ENCODE measurements at regions not wholly inside any gene's neighbourhood (a gene's known extent, or its start where the extent isn't known, plus 50 kb on each side); places are given as distances from the start of the nearest gene placed in this dataset.

GRCh38 chr12:91944637-91945036 lies 201.0 kb downstream of the BTG1 start:
- no peak for TF ChIP-seq POLR2AphosphoS5 (IDR thresholded peaks at IDR 0.05; ENCODE audit: insufficient read depth in 1 of 2, low read depth in 1 of 2)
- TF ChIP-seq POLR2A (IDR thresholded peaks at IDR 0.05): no peak
- TF ChIP-seq, protein P1, sequence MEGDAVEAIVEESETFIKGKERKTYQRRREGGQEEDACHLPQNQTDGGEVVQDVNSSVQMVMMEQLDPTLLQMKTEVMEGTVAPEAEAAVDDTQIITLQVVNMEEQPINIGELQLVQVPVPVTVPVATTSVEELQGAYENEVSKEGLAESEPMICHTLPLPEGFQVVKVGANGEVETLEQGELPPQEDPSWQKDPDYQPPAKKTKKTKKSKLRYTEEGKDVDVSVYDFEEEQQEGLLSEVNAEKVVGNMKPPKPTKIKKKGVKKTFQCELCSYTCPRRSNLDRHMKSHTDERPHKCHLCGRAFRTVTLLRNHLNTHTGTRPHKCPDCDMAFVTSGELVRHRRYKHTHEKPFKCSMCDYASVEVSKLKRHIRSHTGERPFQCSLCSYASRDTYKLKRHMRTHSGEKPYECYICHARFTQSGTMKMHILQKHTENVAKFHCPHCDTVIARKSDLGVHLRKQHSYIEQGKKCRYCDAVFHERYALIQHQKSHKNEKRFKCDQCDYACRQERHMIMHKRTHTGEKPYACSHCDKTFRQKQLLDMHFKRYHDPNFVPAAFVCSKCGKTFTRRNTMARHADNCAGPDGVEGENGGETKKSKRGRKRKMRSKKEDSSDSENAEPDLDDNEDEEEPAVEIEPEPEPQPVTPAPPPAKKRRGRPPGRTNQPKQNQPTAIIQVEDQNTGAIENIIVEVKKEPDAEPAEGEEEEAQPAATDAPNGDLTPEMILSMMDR (IDR thresholded peaks at IDR 0.05): no peak
